Prostate gland (tissue), 2 donors: ENCODE measurements at regions not wholly inside any gene's neighbourhood (a gene's known extent, or its start where the extent isn't known, plus 50 kb on each side); places are given as distances from the start of the nearest gene placed in this dataset.

Experiments used
- CTCF ChIP-seq, 4 experiments: fragments of 200-600 bp in 2 of 4; fragments of 450-650 bp in 2 of 4; sonication (generic) in 2 of 4; IDR thresholded peaks; 1 replicate in 3 of 4; 2 replicates in 1 of 4; pipeline ENCODE4 v1.5.1; 2016 to 2019; ENCODE audit warnings: antibody characterized with exemption in 4 of 4, mild to moderate bottlenecking in 2 of 4, moderate library complexity in 2 of 4
- POLR2A ChIP-seq: fragments of 450-650 bp; IDR thresholded peaks from one replicate; pipeline ENCODE4 v1.6.1; 2016; ENCODE audit warnings: antibody characterized with exemption, mild to moderate bottlenecking

GRCh38 chr3:25338158-25338725 is 89.8 kb upstream of the RARB start:
- TF ChIP-seq CTCF (IDR thresholded peaks at IDR 0.05) (no peak), POLR2A (no peak)
